Hepatocyte (in vitro differentiated cells): ENCODE measurements at regions not wholly inside any gene's neighbourhood (a gene's known extent, or its start where the extent isn't known, plus 50 kb on each side); places are given as distances from the start of the nearest gene placed in this dataset.

Experiments used
- EZH2 ChIP-seq: fragments of 200-600 bp; sonication (generic); IDR thresholded peaks from 2 replicates; pipeline ENCODE4 v1.6.1; 2016; ENCODE audit warnings: antibody characterized with exemption, mild to moderate bottlenecking, borderline replicate concordance
- TF ChIP-seq, protein P1 (sequence below): fragments of 200-600 bp; sonication (generic); IDR thresholded peaks from 2 replicates; pipeline ENCODE4 v1.5.1; 2016; ENCODE audit warnings: antibody characterized with exemption, mild to moderate bottlenecking; ENCODE audit not compliant: poor library complexity

DNA sequence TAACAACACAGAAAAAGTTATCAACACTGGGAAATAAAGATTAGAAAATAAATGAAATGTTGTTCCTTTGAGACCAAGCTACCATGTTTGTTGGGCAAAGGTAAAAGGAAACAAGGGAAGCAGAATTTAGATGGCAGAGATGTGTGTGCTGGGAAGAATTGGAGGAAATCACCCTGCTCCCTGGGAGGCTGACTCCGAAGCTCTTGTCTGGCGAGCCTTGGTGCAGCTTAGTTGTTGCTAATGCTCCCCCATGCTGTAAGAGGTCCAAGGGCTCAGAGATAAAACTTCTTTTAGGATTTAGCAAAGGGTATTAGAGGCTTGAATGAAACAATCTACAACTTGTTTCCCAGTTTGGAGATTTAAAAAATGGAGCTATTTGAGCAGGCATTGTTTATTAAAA is 123.8 kb upstream of the DDIT4L start:
- no peak for TF ChIP-seq EZH2
- TF ChIP-seq, protein P1, sequence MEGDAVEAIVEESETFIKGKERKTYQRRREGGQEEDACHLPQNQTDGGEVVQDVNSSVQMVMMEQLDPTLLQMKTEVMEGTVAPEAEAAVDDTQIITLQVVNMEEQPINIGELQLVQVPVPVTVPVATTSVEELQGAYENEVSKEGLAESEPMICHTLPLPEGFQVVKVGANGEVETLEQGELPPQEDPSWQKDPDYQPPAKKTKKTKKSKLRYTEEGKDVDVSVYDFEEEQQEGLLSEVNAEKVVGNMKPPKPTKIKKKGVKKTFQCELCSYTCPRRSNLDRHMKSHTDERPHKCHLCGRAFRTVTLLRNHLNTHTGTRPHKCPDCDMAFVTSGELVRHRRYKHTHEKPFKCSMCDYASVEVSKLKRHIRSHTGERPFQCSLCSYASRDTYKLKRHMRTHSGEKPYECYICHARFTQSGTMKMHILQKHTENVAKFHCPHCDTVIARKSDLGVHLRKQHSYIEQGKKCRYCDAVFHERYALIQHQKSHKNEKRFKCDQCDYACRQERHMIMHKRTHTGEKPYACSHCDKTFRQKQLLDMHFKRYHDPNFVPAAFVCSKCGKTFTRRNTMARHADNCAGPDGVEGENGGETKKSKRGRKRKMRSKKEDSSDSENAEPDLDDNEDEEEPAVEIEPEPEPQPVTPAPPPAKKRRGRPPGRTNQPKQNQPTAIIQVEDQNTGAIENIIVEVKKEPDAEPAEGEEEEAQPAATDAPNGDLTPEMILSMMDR: no peak
